ENCODE measurements at regions not wholly inside any gene's neighbourhood (a gene's known extent, or its start where the extent isn't known, plus 50 kb on each side); places are given as distances from the start of the nearest gene placed in this dataset.

GRCh38 chr3:99211309-99211708, 309.8 kb upstream of the DCBLD2 start:
- no peaks in the 10 kb centered on the region for H3K27me3 ChIP-seq (ENCODE audit: control insufficient read depth, insufficient read depth, low read length)
- DNase-seq: no peak

GRCh38 chr3:99199021-99199420, 297.5 kb upstream of the DCBLD2 start:
- Histone ChIP-seq H3K4me3 (ENCODE audit: insufficient read depth, low read depth, low read length) (no peak overlapping the region), H3K36me3 (replicated peaks; ENCODE audit: control insufficient read depth, insufficient read depth, low read length) (no peaks in the 10 kb centered on the region), H3K27me3 (ENCODE audit: control insufficient read depth, insufficient read depth, low read length) (no peaks in the 10 kb centered on the region)
- DNase-seq: no peak

More at GRCh38 chr3:99211309-99211708, 309.8 kb upstream of the DCBLD2 start:
- H3K36me3 ChIP-seq (replicated peaks; ENCODE audit: control insufficient read depth, insufficient read depth, low read length): no peaks in the 10 kb centered on the region
- H3K4me3 ChIP-seq (ENCODE audit: insufficient read depth, low read depth, low read length): no peak overlapping the region

GRCh38 chr3:99191186-99191585, 289.7 kb upstream of the DCBLD2 start:
- DNase-seq: no peak
- Histone ChIP-seq H3K27me3 (ENCODE audit: control insufficient read depth, insufficient read depth, low read length) (no peaks in the 10 kb centered on the region), H3K36me3 (replicated peaks; ENCODE audit: control insufficient read depth, insufficient read depth, low read length) (no peaks in the 10 kb centered on the region), H3K4me3 (ENCODE audit: insufficient read depth, low read depth, low read length) (no peak overlapping the region)

- no peak overlapping the region for H3K4me3 ChIP-seq (ENCODE audit: insufficient read depth, low read depth, low read length)
- H3K27me3 ChIP-seq (ENCODE audit: control insufficient read depth, insufficient read depth, low read length): no peaks in the 10 kb centered on the region
- H3K36me3 ChIP-seq (replicated peaks; ENCODE audit: control insufficient read depth, insufficient read depth, low read length): no peaks in the 10 kb centered on the region
- no peak for DNase-seq
Observed at GRCh38 chr3:99188936-99189335, 287.4 kb upstream of the DCBLD2 start.

- Histone ChIP-seq H3K4me3 (ENCODE audit: insufficient read depth, low read depth, low read length) (no peak overlapping the region), H3K27me3 (ENCODE audit: control insufficient read depth, insufficient read depth, low read length) (no peaks in the 10 kb centered on the region), H3K36me3 (replicated peaks; ENCODE audit: control insufficient read depth, insufficient read depth, low read length) (no peaks in the 10 kb centered on the region)
- DNase-seq: no peak
Observed at GRCh38 chr3:99186016-99186415, 284.5 kb upstream of the DCBLD2 start.

GRCh38 chr3:99176169-99176964, 274.9 kb upstream of the DCBLD2 start:
- Histone ChIP-seq H3K36me3 (replicated peaks; ENCODE audit: control insufficient read depth, insufficient read depth, low read length) (no peaks in the 10 kb centered on the region), H3K4me3 (ENCODE audit: insufficient read depth, low read depth, low read length) (no peak overlapping the region), H3K27me3 (ENCODE audit: control insufficient read depth, insufficient read depth, low read length) (no peaks in the 10 kb centered on the region)
- no peak for DNase-seq

GRCh38 chr3:99175276-99175812, 273.8 kb upstream of the DCBLD2 start:
- no peak for DNase-seq
- Histone ChIP-seq H3K4me3 (ENCODE audit: insufficient read depth, low read depth, low read length) (no peak overlapping the region), H3K27me3 (ENCODE audit: control insufficient read depth, insufficient read depth, low read length) (no peaks in the 10 kb centered on the region), H3K36me3 (replicated peaks; ENCODE audit: control insufficient read depth, insufficient read depth, low read length) (no peaks in the 10 kb centered on the region)

GRCh38 chr3:99172736-99173657, 271.5 kb upstream of the DCBLD2 start:
- Histone ChIP-seq H3K4me3 (ENCODE audit: insufficient read depth, low read depth, low read length) (no peak overlapping the region), H3K36me3 (replicated peaks; ENCODE audit: control insufficient read depth, insufficient read depth, low read length) (no peaks in the 10 kb centered on the region), H3K27me3 (ENCODE audit: control insufficient read depth, insufficient read depth, low read length) (no peaks in the 10 kb centered on the region)
- DNase-seq: peak; percentile 24

- Histone ChIP-seq H3K36me3 (replicated peaks; ENCODE audit: control insufficient read depth, insufficient read depth, low read length) (no peaks in the 10 kb centered on the region), H3K4me3 (ENCODE audit: insufficient read depth, low read depth, low read length) (no peak overlapping the region), H3K27me3 (ENCODE audit: control insufficient read depth, insufficient read depth, low read length) (no peaks in the 10 kb centered on the region)
- no peak for DNase-seq
Observed at GRCh38 chr3:99171800-99172199, 270.3 kb upstream of the DCBLD2 start.

- Histone ChIP-seq H3K27me3 (ENCODE audit: control insufficient read depth, insufficient read depth, low read length) (no peaks in the 10 kb centered on the region), H3K36me3 (replicated peaks; ENCODE audit: control insufficient read depth, insufficient read depth, low read length) (no peaks in the 10 kb centered on the region), H3K4me3 (ENCODE audit: insufficient read depth, low read depth, low read length) (no peak overlapping the region)
- DNase-seq: no peak
Observed at GRCh38 chr3:99170867-99171517, 269.5 kb upstream of the DCBLD2 start.

- DNase-seq: no peak
- no peak overlapping the region for H3K4me3 ChIP-seq (ENCODE audit: insufficient read depth, low read depth, low read length)
Observed at GRCh38 chr3:99167071-99167470, 265.6 kb upstream of the DCBLD2 start.

GRCh38 chr3:99163314-99163713, 261.8 kb upstream of the DCBLD2 start:
- DNase-seq: no peak

More at GRCh38 chr3:99167071-99167470, 265.6 kb upstream of the DCBLD2 start:
- Histone ChIP-seq H3K36me3 (replicated peaks; ENCODE audit: control insufficient read depth, insufficient read depth, low read length) (no peaks in the 10 kb centered on the region), H3K27me3 (ENCODE audit: control insufficient read depth, insufficient read depth, low read length) (no peaks in the 10 kb centered on the region)

GRCh38 chr3:99159220-99159762, 257.8 kb upstream of the DCBLD2 start:
- H3K27me3 ChIP-seq (ENCODE audit: control insufficient read depth, insufficient read depth, low read length): no peaks in the 10 kb centered on the region
- H3K36me3 ChIP-seq (replicated peaks; ENCODE audit: control insufficient read depth, insufficient read depth, low read length): no peaks in the 10 kb centered on the region
- H3K4me3 ChIP-seq (ENCODE audit: insufficient read depth, low read depth, low read length): no peak overlapping the region
- DNase-seq: no peak

More at GRCh38 chr3:99163314-99163713, 261.8 kb upstream of the DCBLD2 start:
- H3K27me3 ChIP-seq (ENCODE audit: control insufficient read depth, insufficient read depth, low read length): no peaks in the 10 kb centered on the region
- H3K4me3 ChIP-seq (ENCODE audit: insufficient read depth, low read depth, low read length): no peak overlapping the region
- H3K36me3 ChIP-seq (replicated peaks; ENCODE audit: control insufficient read depth, insufficient read depth, low read length): no peaks in the 10 kb centered on the region

- Histone ChIP-seq H3K27me3 (ENCODE audit: control insufficient read depth, insufficient read depth, low read length) (no peaks in the 10 kb centered on the region), H3K36me3 (replicated peaks; ENCODE audit: control insufficient read depth, insufficient read depth, low read length) (no peaks in the 10 kb centered on the region), H3K4me3 (ENCODE audit: insufficient read depth, low read depth, low read length) (no peak overlapping the region)
- no peak for DNase-seq
Observed at GRCh38 chr3:99145031-99145430, 243.5 kb upstream of the DCBLD2 start.
